Keratinocyte (primary cell): ENCODE measurements at regions not wholly inside any gene's neighbourhood (a gene's known extent, or its start where the extent isn't known, plus 50 kb on each side); places are given as distances from the start of the nearest gene placed in this dataset.

Source experiments
- DNase-seq: peaks from one replicate; pipeline ENCODE4 v3.0.0-alpha.2; 2011; ENCODE audit warnings: low read depth, missing footprints, low spot score
- FAIRE-seq: peaks from 2 replicates; lab custom pipeline; 2011; peaks lifted over from hg19 to GRCh38; lab: Jason Lieb, UNC
- H2AFZ ChIP-seq: 2 replicates; pipeline ENCODE4 v1.6.0; 2012; ENCODE audit warnings: low read length, control low read depth, inconsistent platforms; ENCODE audit not compliant: control insufficient read depth
- H3K27ac ChIP-seq: 2 replicates; pipeline ENCODE4 v1.5.1; 2011; ENCODE audit warnings: low read length; ENCODE audit not compliant: control insufficient read depth, insufficient read depth
- H3K27me3 ChIP-seq: 3 replicates; pipeline ENCODE4 v1.6.0; 2011; ENCODE audit warnings: low read length; ENCODE audit not compliant: control insufficient read depth, insufficient read depth; ENCODE audit errors: extremely low read depth
- H3K36me3 ChIP-seq, 2 experiments: 2 replicates in 1 of 2; 3 replicates in 1 of 2; pipeline ENCODE4 v1.5.1; 2011; ENCODE audit warnings: low read length in 2 of 2, mild to moderate bottlenecking in 1 of 2; ENCODE audit not compliant: control insufficient read depth in 2 of 2, insufficient read depth in 2 of 2; ENCODE audit errors: extremely low read depth in 1 of 2
- H3K4me1 ChIP-seq: 3 replicates; pipeline ENCODE4 v1.5.1; 2011; ENCODE audit warnings: low read length; ENCODE audit not compliant: control insufficient read depth, insufficient read depth; ENCODE audit errors: extremely low read depth
- H3K4me2 ChIP-seq: 3 replicates; pipeline ENCODE4 v1.6.0; 2011; ENCODE audit warnings: low read depth, low read length; ENCODE audit not compliant: control insufficient read depth, insufficient read depth; ENCODE audit errors: extremely low read depth
- H3K4me3 ChIP-seq, 3 experiments: fragments of 200-600 bp in 1 of 3; sonication (generic) in 1 of 3; 2 replicates in 2 of 3; 3 replicates in 1 of 3; pipeline ENCODE4 v1.5.1; 2011 to 2016; ENCODE audit warnings: low read length in 3 of 3, mild to moderate bottlenecking in 3 of 3, control low read depth in 2 of 3, inconsistent platforms in 1 of 3, low read depth in 1 of 3, mixed read lengths in 1 of 3, mixed run types in 1 of 3, moderate library complexity in 1 of 3; ENCODE audit not compliant: control insufficient read depth in 2 of 3, insufficient read depth in 2 of 3; ENCODE audit errors: extremely low read depth in 1 of 3
- H3K79me2 ChIP-seq: 2 replicates; pipeline ENCODE4 v1.6.0; 2012; ENCODE audit warnings: low read length; ENCODE audit not compliant: control insufficient read depth, insufficient read depth
- H3K9ac ChIP-seq: 3 replicates; pipeline ENCODE4 v1.6.0; 2011; ENCODE audit warnings: low read length; ENCODE audit not compliant: control insufficient read depth, insufficient read depth; ENCODE audit errors: extremely low read depth
- H3K9me1 ChIP-seq: 3 replicates; pipeline ENCODE4 v1.6.0; 2011; ENCODE audit warnings: low read length; ENCODE audit not compliant: control insufficient read depth, insufficient read depth; ENCODE audit errors: extremely low read depth
- H3K9me3 ChIP-seq: 2 replicates; pipeline ENCODE4 v1.5.1; 2012; ENCODE audit warnings: low read depth, low read length; ENCODE audit not compliant: control insufficient read depth
- H4K20me1 ChIP-seq: 3 replicates; pipeline ENCODE4 v1.6.0; 2011; ENCODE audit warnings: low read length; ENCODE audit not compliant: control insufficient read depth, insufficient read depth; ENCODE audit errors: extremely low read depth
- EZH2 ChIP-seq: IDR thresholded peaks from one replicate; pipeline ENCODE4 v1.6.1; 2012; ENCODE audit warnings: inconsistent platforms, mild to moderate bottlenecking, low read length, moderate library complexity
- dilution Hi-C: fragments of 300-500 bp; cut with MboI; formaldehyde crosslinking; loops from one replicate; pipeline ENCODE4 v1.7.0; 2020; ENCODE audit warnings: low sequenced_read_pairs; ENCODE audit not compliant: extremely low pct_ligation_motif_present
- TF ChIP-seq, protein P1 (sequence below), 3 experiments: IDR thresholded peaks in 1 of 3; conservative IDR thresholded peaks in 1 of 3; optimal IDR thresholded peaks in 1 of 3; 2 replicates in 2 of 3; 3 replicates in 1 of 3; pipeline versions ENCODE3 to v1.5.1; 2011; ENCODE audit warnings: low read length in 3 of 3, mild to moderate bottlenecking in 3 of 3, moderate library complexity in 2 of 3, control low read depth in 1 of 3, inconsistent platforms in 1 of 3; ENCODE audit not compliant: insufficient read depth in 2 of 3; ENCODE audit errors: extremely low read depth in 1 of 3

DNA sequence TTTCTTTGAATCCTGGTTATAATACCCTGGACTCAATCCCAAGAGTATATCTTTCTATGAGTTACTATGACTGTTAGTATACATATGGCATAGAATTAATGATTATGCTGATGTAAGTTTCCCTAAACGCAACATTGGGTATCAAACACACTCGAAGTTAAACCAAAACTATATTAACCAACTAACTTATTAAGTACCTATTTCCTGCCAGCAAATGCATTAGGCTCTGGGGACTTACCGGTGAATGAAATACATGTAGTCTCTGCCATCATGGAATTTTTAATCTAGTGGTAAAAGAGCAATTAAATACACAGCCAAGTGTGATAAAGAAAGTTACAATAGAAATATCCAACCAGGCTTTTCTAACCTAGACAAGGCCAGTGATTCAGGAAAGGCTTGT lies 193.6 kb upstream of the ADGRL2 start:
- H3K36me3 ChIP-seq, result no peaks in the 10 kb centered on the region
- FAIRE-seq, result no peak
- no peaks in the 10 kb centered on the region for H3K9me3 ChIP-seq
- no peaks in the 10 kb centered on the region for H3K4me1 ChIP-seq
- no peak overlapping the region for H2AFZ ChIP-seq
- no peak overlapping the region for H3K4me3 ChIP-seq
- no peaks in the 10 kb centered on the region for H3K27me3 ChIP-seq
- H3K9ac ChIP-seq, result no peak overlapping the region
- H4K20me1 ChIP-seq, result no peaks in the 10 kb centered on the region
- H3K27ac ChIP-seq, result no peak overlapping the region
- no peak for TF ChIP-seq EZH2
- TF ChIP-seq, protein P1, sequence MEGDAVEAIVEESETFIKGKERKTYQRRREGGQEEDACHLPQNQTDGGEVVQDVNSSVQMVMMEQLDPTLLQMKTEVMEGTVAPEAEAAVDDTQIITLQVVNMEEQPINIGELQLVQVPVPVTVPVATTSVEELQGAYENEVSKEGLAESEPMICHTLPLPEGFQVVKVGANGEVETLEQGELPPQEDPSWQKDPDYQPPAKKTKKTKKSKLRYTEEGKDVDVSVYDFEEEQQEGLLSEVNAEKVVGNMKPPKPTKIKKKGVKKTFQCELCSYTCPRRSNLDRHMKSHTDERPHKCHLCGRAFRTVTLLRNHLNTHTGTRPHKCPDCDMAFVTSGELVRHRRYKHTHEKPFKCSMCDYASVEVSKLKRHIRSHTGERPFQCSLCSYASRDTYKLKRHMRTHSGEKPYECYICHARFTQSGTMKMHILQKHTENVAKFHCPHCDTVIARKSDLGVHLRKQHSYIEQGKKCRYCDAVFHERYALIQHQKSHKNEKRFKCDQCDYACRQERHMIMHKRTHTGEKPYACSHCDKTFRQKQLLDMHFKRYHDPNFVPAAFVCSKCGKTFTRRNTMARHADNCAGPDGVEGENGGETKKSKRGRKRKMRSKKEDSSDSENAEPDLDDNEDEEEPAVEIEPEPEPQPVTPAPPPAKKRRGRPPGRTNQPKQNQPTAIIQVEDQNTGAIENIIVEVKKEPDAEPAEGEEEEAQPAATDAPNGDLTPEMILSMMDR (optimal IDR thresholded peaks at IDR 0.05 in 1 of 3, IDR thresholded peaks at IDR 0.05 in 1 of 3, conservative IDR thresholded peaks at IDR 0.05 in 1 of 3; ENCODE audit: extremely low read depth in 1 of 3, insufficient read depth in 2 of 3, low read length in 3 of 3), result no peak
- dilution Hi-C loops, result no loop called here
- H3K79me2 ChIP-seq, result no peaks in the 10 kb centered on the region
- H3K9me1 ChIP-seq, result no peaks in the 10 kb centered on the region
- H3K4me2 ChIP-seq, result no peak overlapping the region
- DNase-seq, result no peak

DNA sequence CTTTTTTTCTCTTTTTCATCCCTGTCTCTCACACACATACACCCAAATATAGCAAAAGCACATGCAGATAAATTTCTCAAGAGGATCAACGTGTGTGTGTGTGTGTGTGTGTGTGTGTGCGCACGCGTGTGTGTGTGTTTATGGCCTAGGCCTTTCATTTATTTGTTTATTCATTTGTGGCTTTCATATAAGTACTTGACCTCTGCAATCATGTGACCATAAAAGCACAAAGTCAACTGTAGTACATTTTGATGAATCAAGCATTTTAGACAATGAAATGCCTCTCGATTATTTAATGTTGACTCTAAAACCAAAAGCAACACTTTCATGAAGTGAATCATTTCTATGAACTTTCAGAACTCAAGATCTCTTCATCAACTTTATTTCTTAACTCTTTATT lies 194.1 kb upstream of the ADGRL2 start:
- Histone ChIP-seq H3K79me2 (no peaks in the 10 kb centered on the region), H3K9me1 (no peaks in the 10 kb centered on the region), H3K4me3 (no peak overlapping the region), H3K27me3 (no peaks in the 10 kb centered on the region), H3K27ac (no peak overlapping the region), H4K20me1 (no peaks in the 10 kb centered on the region), H3K36me3 (no peaks in the 10 kb centered on the region), H3K9me3 (no peaks in the 10 kb centered on the region), H3K9ac (no peak overlapping the region), H2AFZ (no peak overlapping the region), H3K4me1 (no peaks in the 10 kb centered on the region), H3K4me2 (no peak overlapping the region)
- FAIRE-seq (no peak), DNase-seq (no peak)
- TF ChIP-seq, protein P1 (optimal IDR thresholded peaks at IDR 0.05 in 1 of 3, IDR thresholded peaks at IDR 0.05 in 1 of 3, conservative IDR thresholded peaks at IDR 0.05 in 1 of 3; ENCODE audit: extremely low read depth in 1 of 3, insufficient read depth in 2 of 3, low read length in 3 of 3), result no peak
- dilution Hi-C loops, result no loop called here
